Endothelial cell of umbilical vein (primary cell): ENCODE measurements at regions not wholly inside any gene's neighbourhood (a gene's known extent, or its start where the extent isn't known, plus 50 kb on each side); places are given as distances from the start of the nearest gene placed in this dataset.

Experiments used
- EZH2 ChIP-seq: IDR thresholded peaks from 2 replicates; pipeline ENCODE4 v1.6.1; 2012; ENCODE audit warnings: borderline replicate concordance, low read depth, mild to moderate bottlenecking, moderate library complexity, low read length, inconsistent platforms; ENCODE audit not compliant: severe bottlenecking
- FOS ChIP-seq: IDR thresholded peaks from 2 replicates; pipeline ENCODE4 v1.6.1; 2011; ENCODE audit warnings: mild to moderate bottlenecking, low read length, moderate library complexity, borderline replicate concordance; ENCODE audit not compliant: insufficient read depth
- GATA2 ChIP-seq: IDR thresholded peaks from 2 replicates; pipeline ENCODE4 v1.7.0; 2011; ENCODE audit warnings: low read depth, mild to moderate bottlenecking, moderate library complexity, mixed read lengths, low read length; ENCODE audit not compliant: insufficient read length, insufficient read depth
- MYC ChIP-seq: IDR thresholded peaks from one replicate; pipeline ENCODE4 v1.6.1; 2011; ENCODE audit warnings: mild to moderate bottlenecking, low read depth, low read length
- POLR2A ChIP-seq: IDR thresholded peaks from 2 replicates; pipeline ENCODE4 v1.6.1; 2012; ENCODE audit warnings: low read depth, mild to moderate bottlenecking, control low read depth, low read length
- POLR2AphosphoS5 ChIP-seq: IDR thresholded peaks from 2 replicates; pipeline ENCODE4 v1.6.1; 2012; ENCODE audit warnings: low read depth, mild to moderate bottlenecking, control low read depth, low read length, moderate library complexity; ENCODE audit not compliant: insufficient read depth
- TF ChIP-seq, protein P1 (sequence below), 2 donors: IDR thresholded peaks; 1 replicate in 1 of 2; 2 replicates in 1 of 2; pipeline ENCODE4 v1.5.1; 2011; ENCODE audit warnings: low read length in 2 of 2, mild to moderate bottlenecking in 2 of 2, moderate library complexity in 2 of 2, control low read depth in 1 of 2, inconsistent platforms in 1 of 2, low read depth in 1 of 2; ENCODE audit not compliant: insufficient read depth in 1 of 2; ENCODE audit errors: extremely low read depth in 1 of 2

DNA sequence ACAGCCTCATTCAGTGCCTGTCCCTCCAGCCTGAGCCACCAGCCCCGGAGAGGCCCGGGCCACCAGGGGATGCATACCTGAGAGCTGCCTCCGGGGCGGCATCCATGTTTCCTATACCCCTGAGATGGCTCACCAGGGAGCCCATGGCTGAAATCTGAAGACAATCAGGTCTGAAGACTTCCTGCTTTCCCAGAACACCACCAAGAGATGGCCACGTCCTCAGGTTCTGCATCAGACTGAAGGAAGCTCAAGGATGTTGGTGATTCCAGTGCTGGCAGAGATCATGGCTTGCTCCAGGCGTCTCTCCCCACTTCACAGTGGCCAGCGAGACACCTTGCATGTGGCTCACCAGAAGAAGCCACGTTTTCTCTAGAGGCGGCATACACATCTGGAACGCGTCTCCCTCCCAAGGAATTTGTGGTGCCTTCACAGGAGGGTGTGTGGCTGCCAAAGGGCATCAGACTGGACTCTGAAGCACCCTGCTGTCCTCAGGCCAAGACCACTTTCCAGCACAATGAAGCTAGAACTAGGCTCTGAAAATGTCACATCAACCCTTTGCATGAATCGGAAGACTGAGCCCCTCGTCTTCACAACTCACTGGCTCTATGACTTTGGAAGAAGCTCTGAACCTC lies 170.7 kb upstream of the IRF2BP2 start:
- TF ChIP-seq, protein P1, sequence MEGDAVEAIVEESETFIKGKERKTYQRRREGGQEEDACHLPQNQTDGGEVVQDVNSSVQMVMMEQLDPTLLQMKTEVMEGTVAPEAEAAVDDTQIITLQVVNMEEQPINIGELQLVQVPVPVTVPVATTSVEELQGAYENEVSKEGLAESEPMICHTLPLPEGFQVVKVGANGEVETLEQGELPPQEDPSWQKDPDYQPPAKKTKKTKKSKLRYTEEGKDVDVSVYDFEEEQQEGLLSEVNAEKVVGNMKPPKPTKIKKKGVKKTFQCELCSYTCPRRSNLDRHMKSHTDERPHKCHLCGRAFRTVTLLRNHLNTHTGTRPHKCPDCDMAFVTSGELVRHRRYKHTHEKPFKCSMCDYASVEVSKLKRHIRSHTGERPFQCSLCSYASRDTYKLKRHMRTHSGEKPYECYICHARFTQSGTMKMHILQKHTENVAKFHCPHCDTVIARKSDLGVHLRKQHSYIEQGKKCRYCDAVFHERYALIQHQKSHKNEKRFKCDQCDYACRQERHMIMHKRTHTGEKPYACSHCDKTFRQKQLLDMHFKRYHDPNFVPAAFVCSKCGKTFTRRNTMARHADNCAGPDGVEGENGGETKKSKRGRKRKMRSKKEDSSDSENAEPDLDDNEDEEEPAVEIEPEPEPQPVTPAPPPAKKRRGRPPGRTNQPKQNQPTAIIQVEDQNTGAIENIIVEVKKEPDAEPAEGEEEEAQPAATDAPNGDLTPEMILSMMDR (IDR thresholded peaks at IDR 0.05; ENCODE audit: extremely low read depth in 1 of 2, insufficient read depth in 1 of 2, low read depth in 1 of 2, low read length in 2 of 2) = no peak
- TF ChIP-seq MYC (no peak), POLR2A (no peak), EZH2 (peak; percentile 44), POLR2AphosphoS5 (no peak), FOS (no peak), GATA2 (no peak)
